ENCODE measurements at regions not wholly inside any gene's neighbourhood (a gene's known extent, or its start where the extent isn't known, plus 50 kb on each side); places are given as distances from the start of the nearest gene placed in this dataset.

DNA sequence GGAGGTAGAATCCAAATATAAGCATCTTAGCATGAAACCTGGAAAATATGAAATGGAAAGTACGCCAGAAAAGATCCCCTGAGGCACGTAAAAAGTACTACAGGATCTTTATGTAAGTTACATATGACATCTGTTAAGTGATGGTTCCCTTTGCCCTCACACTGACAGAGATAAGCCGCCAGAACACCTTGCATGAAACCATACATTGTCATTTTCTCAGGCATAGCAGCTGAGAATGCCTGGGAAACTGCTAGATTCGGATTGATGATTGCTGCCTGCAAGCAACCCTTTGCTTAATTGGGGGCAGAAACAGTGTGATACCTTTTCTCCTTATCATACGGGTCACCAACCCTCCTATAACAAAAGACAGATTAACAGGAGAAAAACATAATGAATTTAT, 826.6 kb upstream of the LRRN3 start:
- H3K4me3 ChIP-seq (ENCODE audit: insufficient read depth, low read length): no peak overlapping the region
- H3K4me1 ChIP-seq (ENCODE audit: insufficient read depth, low read length): no peaks in the 10 kb centered on the region
- no peaks in the 10 kb centered on the region for H4K20me1 ChIP-seq (ENCODE audit: insufficient read depth, low read length)
- DNase-seq (ENCODE audit: insufficient read length, low spot score, missing footprints): no peak
- H3K9me3 ChIP-seq (ENCODE audit: low read depth, low read length): no peaks in the 10 kb centered on the region
- H3K79me2 ChIP-seq (ENCODE audit: insufficient read depth, low read length): no peaks in the 10 kb centered on the region
- H3K27me3 ChIP-seq (ENCODE audit: insufficient read depth, low read length): no peaks in the 10 kb centered on the region
- TF ChIP-seq, protein P1, sequence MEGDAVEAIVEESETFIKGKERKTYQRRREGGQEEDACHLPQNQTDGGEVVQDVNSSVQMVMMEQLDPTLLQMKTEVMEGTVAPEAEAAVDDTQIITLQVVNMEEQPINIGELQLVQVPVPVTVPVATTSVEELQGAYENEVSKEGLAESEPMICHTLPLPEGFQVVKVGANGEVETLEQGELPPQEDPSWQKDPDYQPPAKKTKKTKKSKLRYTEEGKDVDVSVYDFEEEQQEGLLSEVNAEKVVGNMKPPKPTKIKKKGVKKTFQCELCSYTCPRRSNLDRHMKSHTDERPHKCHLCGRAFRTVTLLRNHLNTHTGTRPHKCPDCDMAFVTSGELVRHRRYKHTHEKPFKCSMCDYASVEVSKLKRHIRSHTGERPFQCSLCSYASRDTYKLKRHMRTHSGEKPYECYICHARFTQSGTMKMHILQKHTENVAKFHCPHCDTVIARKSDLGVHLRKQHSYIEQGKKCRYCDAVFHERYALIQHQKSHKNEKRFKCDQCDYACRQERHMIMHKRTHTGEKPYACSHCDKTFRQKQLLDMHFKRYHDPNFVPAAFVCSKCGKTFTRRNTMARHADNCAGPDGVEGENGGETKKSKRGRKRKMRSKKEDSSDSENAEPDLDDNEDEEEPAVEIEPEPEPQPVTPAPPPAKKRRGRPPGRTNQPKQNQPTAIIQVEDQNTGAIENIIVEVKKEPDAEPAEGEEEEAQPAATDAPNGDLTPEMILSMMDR (IDR thresholded peaks at IDR 0.05; ENCODE audit: extremely low read depth, low read depth, low read length): no peak
- no peak overlapping the region for H2AFZ ChIP-seq (ENCODE audit: low read length)
- H3K27ac ChIP-seq (ENCODE audit: low read depth, low read length): no peak overlapping the region
- H3K36me3 ChIP-seq (ENCODE audit: insufficient read depth, low read length): no peaks in the 10 kb centered on the region
- no peak overlapping the region for H3K4me2 ChIP-seq (ENCODE audit: insufficient read depth, low read length)

DNA sequence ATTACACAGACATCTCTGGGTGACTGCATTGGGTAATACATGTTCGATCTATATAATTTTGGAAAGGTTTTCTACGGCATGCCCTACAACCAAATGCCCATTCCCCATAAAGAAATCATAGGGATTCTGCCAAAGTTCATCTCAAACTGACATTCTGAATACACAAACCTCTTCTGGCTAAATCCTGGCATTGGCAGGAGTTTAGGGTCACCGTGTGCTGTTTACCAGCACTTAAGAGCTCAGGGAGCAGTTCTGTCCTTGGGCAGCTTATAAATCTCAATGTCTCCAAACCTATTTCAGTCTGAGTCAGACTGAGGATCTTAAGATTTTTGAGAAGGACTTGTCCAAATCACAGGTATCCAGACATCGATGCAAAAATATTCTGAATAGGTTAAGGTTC, 809.6 kb upstream of the LRRN3 start:
- no peak overlapping the region for H3K4me2 ChIP-seq (ENCODE audit: insufficient read depth, low read length)
- TF ChIP-seq, protein P1 (IDR thresholded peaks at IDR 0.05; ENCODE audit: extremely low read depth, low read depth, low read length): no peak
- H3K4me1 ChIP-seq (ENCODE audit: insufficient read depth, low read length): no peaks in the 10 kb centered on the region
- no peaks in the 10 kb centered on the region for H4K20me1 ChIP-seq (ENCODE audit: insufficient read depth, low read length)
- H3K27ac ChIP-seq (ENCODE audit: low read depth, low read length): no peak overlapping the region
- no peaks in the 10 kb centered on the region for H3K9me3 ChIP-seq (ENCODE audit: low read depth, low read length)
- no peaks in the 10 kb centered on the region for H3K79me2 ChIP-seq (ENCODE audit: insufficient read depth, low read length)
- H3K36me3 ChIP-seq (ENCODE audit: insufficient read depth, low read length): no peaks in the 10 kb centered on the region
- no peak overlapping the region for H2AFZ ChIP-seq (ENCODE audit: low read length)
- no peak overlapping the region for H3K4me3 ChIP-seq (ENCODE audit: insufficient read depth, low read length)
- no peak for DNase-seq (ENCODE audit: insufficient read length, low spot score, missing footprints)
- H3K27me3 ChIP-seq (ENCODE audit: insufficient read depth, low read length): no peaks in the 10 kb centered on the region

DNA sequence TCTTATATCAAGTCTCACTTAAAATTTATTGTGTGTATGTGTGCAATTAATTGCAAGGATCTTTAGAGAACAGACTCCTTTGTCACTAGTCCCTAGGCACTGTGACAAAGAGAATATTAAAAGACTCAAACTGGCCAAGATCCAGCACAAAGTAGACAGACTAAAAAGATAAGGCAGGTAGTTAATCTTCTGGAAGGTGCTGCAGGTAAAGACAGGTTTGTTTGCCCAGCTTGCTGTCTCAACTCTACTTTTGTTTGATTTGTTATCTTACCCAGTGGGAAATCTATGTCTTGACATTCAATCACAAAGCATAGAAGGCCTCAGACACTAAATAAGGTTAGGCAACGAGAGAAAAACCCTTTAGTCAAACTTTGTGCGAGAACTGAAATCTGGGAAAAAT, 807.9 kb upstream of the LRRN3 start:
- no peaks in the 10 kb centered on the region for H3K27me3 ChIP-seq (ENCODE audit: insufficient read depth, low read length)
- TF ChIP-seq, protein P1 (IDR thresholded peaks at IDR 0.05; ENCODE audit: extremely low read depth, low read depth, low read length): no peak
- H3K4me3 ChIP-seq (ENCODE audit: insufficient read depth, low read length): no peak overlapping the region
- no peak for DNase-seq (ENCODE audit: insufficient read length, low spot score, missing footprints)
- no peak overlapping the region for H2AFZ ChIP-seq (ENCODE audit: low read length)
- H3K4me1 ChIP-seq (ENCODE audit: insufficient read depth, low read length): no peaks in the 10 kb centered on the region
- H3K79me2 ChIP-seq (ENCODE audit: insufficient read depth, low read length): no peaks in the 10 kb centered on the region
- no peak overlapping the region for H3K4me2 ChIP-seq (ENCODE audit: insufficient read depth, low read length)
- no peaks in the 10 kb centered on the region for H4K20me1 ChIP-seq (ENCODE audit: insufficient read depth, low read length)
- no peaks in the 10 kb centered on the region for H3K9me3 ChIP-seq (ENCODE audit: low read depth, low read length)
- no peaks in the 10 kb centered on the region for H3K36me3 ChIP-seq (ENCODE audit: insufficient read depth, low read length)
- no peak overlapping the region for H3K27ac ChIP-seq (ENCODE audit: low read depth, low read length)

DNA sequence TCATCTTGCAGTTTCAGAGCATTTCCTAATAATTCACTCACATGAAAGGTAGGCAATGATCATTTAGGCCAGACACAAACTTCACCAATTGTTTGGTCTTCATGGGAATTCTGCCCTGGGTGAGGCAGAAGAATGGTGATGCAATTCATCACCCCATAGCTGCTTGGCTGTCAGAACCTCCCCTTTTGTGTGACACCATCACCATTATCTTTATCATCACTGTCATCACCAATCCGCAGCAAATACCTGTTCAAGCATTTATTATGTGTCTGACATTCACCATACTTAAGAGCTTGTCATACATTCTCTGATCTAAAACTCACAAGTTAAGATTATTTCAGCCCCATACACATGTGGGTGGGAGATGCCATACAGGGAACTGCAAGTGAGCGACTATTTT, 799.5 kb upstream of the LRRN3 start:
- Histone ChIP-seq H3K4me2 (ENCODE audit: insufficient read depth, low read length) (no peak overlapping the region), H3K4me1 (ENCODE audit: insufficient read depth, low read length) (no peaks in the 10 kb centered on the region), H2AFZ (ENCODE audit: low read length) (no peak overlapping the region), H4K20me1 (ENCODE audit: insufficient read depth, low read length) (no peaks in the 10 kb centered on the region), H3K79me2 (ENCODE audit: insufficient read depth, low read length) (no peaks in the 10 kb centered on the region), H3K36me3 (ENCODE audit: insufficient read depth, low read length) (no peaks in the 10 kb centered on the region), H3K4me3 (ENCODE audit: insufficient read depth, low read length) (no peak overlapping the region), H3K27ac (ENCODE audit: low read depth, low read length) (no peak overlapping the region), H3K27me3 (ENCODE audit: insufficient read depth, low read length) (no peaks in the 10 kb centered on the region), H3K9me3 (ENCODE audit: low read depth, low read length) (no peaks in the 10 kb centered on the region)
- TF ChIP-seq, protein P1 (IDR thresholded peaks at IDR 0.05; ENCODE audit: extremely low read depth, low read depth, low read length): no peak
- DNase-seq (ENCODE audit: insufficient read length, low spot score, missing footprints): no peak
